ENCODE measurements at regions not wholly inside any gene's neighbourhood (a gene's known extent, or its start where the extent isn't known, plus 50 kb on each side); places are given as distances from the start of the nearest gene placed in this dataset.

GRCh38 chr15:96538491-96538890 is 208.0 kb downstream of the NR2F2 start:
- DNase-seq: no peak

- DNase-seq: no peak
Measured at GRCh38 chr15:96540283-96540682, 209.8 kb downstream of the NR2F2 start.

GRCh38 chr15:96542130-96542770 is 211.8 kb downstream of the NR2F2 start:
- no peak for DNase-seq

GRCh38 chr15:96544162-96544756 is 213.8 kb downstream of the NR2F2 start:
- peak; percentile 3 for DNase-seq

GRCh38 chr15:96549136-96549535 is 218.6 kb downstream of the NR2F2 start:
- DNase-seq: no peak

- DNase-seq: no peak
Measured at GRCh38 chr15:96551196-96551595, 220.7 kb downstream of the NR2F2 start.

- DNase-seq: no peak
Measured at GRCh38 chr15:96551722-96552121, 221.2 kb downstream of the NR2F2 start.

- DNase-seq: no peak
Measured at GRCh38 chr15:96553006-96553405, 222.5 kb downstream of the NR2F2 start.

GRCh38 chr15:96553451-96553850 is 223.0 kb downstream of the NR2F2 start:
- DNase-seq: no peak

- no peak for DNase-seq
Measured at GRCh38 chr15:96553931-96554330, 223.4 kb downstream of the NR2F2 start.

GRCh38 chr15:96554541-96554940 is 224.0 kb downstream of the NR2F2 start:
- no peak for DNase-seq

GRCh38 chr15:96559087-96559486 is 228.6 kb downstream of the NR2F2 start:
- DNase-seq: no peak

GRCh38 chr15:96559631-96560030 is 229.1 kb downstream of the NR2F2 start:
- no peak for DNase-seq

GRCh38 chr15:96560246-96560895 is 229.9 kb downstream of the NR2F2 start:
- DNase-seq: no peak

GRCh38 chr15:96561593-96561992 is 231.1 kb downstream of the NR2F2 start:
- no peak for DNase-seq

- DNase-seq: no peak
Measured at GRCh38 chr15:96564546-96564945, 234.0 kb downstream of the NR2F2 start.

- DNase-seq: no peak
Measured at GRCh38 chr15:96565266-96565665, 234.8 kb downstream of the NR2F2 start.

GRCh38 chr15:96574782-96575181 is 244.3 kb downstream of the NR2F2 start:
- no peak for DNase-seq

GRCh38 chr15:96576596-96576995 is 246.1 kb downstream of the NR2F2 start:
- DNase-seq: peak; percentile 7

GRCh38 chr15:96578393-96578792 is 247.9 kb downstream of the NR2F2 start:
- DNase-seq: no peak

- no peak for DNase-seq
Measured at GRCh38 chr15:96581371-96581770, 250.9 kb downstream of the NR2F2 start.

GRCh38 chr15:96582473-96582872 is 252.0 kb downstream of the NR2F2 start:
- DNase-seq: no peak

- no peak for DNase-seq
Measured at GRCh38 chr15:96583671-96584070, 253.2 kb downstream of the NR2F2 start.
